ENCODE measurements at regions not wholly inside any gene's neighbourhood (a gene's known extent, or its start where the extent isn't known, plus 50 kb on each side); places are given as distances from the start of the nearest gene placed in this dataset.

- no peak for DNase-seq
- no peaks in the 10 kb centered on the region for H3K36me3 ChIP-seq
- H3K4me3 ChIP-seq (ENCODE audit: low read depth, low read length), result no peak overlapping the region
- no peaks in the 10 kb centered on the region for H3K9me3 ChIP-seq
- no peak for TF ChIP-seq CTCF (IDR thresholded peaks at IDR 0.05; ENCODE audit: low read depth, low read length)
- no peaks in the 10 kb centered on the region for H3K27me3 ChIP-seq
- H3K4me1 ChIP-seq, result peaks cover 9% of the 10 kb centered on the region
Observed at GRCh38 chr4:34047363-34047762, 2197.0 kb downstream of the ARAP2 start.

DNA sequence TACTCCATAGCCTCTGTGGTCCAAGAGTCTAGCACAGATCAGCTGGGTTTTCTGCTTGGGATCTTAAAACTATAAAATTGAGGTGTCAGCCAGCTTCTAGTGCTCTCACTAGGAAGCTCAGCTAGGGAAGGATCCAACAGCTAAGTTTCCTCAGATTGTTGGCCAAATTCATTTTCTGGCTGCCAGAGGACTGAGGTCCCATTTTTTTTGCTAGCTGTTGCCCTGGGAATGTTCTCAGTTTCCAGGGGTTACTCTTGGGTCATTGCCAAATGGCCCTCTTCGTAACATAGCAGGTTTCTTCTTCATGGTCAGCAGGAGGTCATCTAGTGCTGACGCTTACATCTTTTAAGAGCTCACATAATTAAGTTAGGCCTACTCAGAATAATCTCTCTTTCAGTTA is 2178.2 kb downstream of the ARAP2 start:
- no peaks in the 10 kb centered on the region for H3K27me3 ChIP-seq
- TF ChIP-seq CTCF (IDR thresholded peaks at IDR 0.05; ENCODE audit: low read depth, low read length), result no peak
- no peaks in the 10 kb centered on the region for H3K36me3 ChIP-seq
- no peaks in the 10 kb centered on the region for H3K9me3 ChIP-seq
- no peaks in the 10 kb centered on the region for H3K4me1 ChIP-seq
- no peak overlapping the region for H3K4me3 ChIP-seq (ENCODE audit: low read depth, low read length)
- no peak for DNase-seq

GRCh38 chr4:34091451-34091850 is 2152.9 kb downstream of the ARAP2 start:
- no peak overlapping the region for H3K4me3 ChIP-seq (ENCODE audit: low read depth, low read length)
- no peak for DNase-seq
- no peaks in the 10 kb centered on the region for H3K36me3 ChIP-seq
- H3K4me1 ChIP-seq, result no peaks in the 10 kb centered on the region
- H3K9me3 ChIP-seq, result no peaks in the 10 kb centered on the region; the same call in 1 of the 2 replicates
- TF ChIP-seq CTCF (IDR thresholded peaks at IDR 0.05; ENCODE audit: low read depth, low read length), result no peak
- no peaks in the 10 kb centered on the region for H3K27me3 ChIP-seq

GRCh38 chr4:34094114-34094513 is 2150.2 kb downstream of the ARAP2 start:
- no peak for TF ChIP-seq CTCF (IDR thresholded peaks at IDR 0.05; ENCODE audit: low read depth, low read length)

GRCh38 chr4:34105311-34105710 is 2139.0 kb downstream of the ARAP2 start:
- Histone ChIP-seq H3K4me3 (ENCODE audit: low read depth, low read length) (no peak overlapping the region), H3K9me3 (no peaks in the 10 kb centered on the region), H3K36me3 (no peaks in the 10 kb centered on the region), H3K27me3 (no peaks in the 10 kb centered on the region), H3K4me1 (no peaks in the 10 kb centered on the region)
- TF ChIP-seq CTCF (IDR thresholded peaks at IDR 0.05; ENCODE audit: low read depth, low read length), result no peak
- no peak for DNase-seq

More at GRCh38 chr4:34094114-34094513, 2150.2 kb downstream of the ARAP2 start:
- no peaks in the 10 kb centered on the region for H3K4me1 ChIP-seq
- DNase-seq, result no peak
- no peaks in the 10 kb centered on the region for H3K36me3 ChIP-seq
- H3K27me3 ChIP-seq, result no peaks in the 10 kb centered on the region
- H3K9me3 ChIP-seq, result no peaks in the 10 kb centered on the region; the same call in 1 of the 2 replicates
- no peak overlapping the region for H3K4me3 ChIP-seq (ENCODE audit: low read depth, low read length)

GRCh38 chr4:34108391-34108790 is 2135.9 kb downstream of the ARAP2 start:
- no peak for TF ChIP-seq CTCF (IDR thresholded peaks at IDR 0.05; ENCODE audit: low read depth, low read length)
- Histone ChIP-seq H3K36me3 (no peaks in the 10 kb centered on the region), H3K9me3 (no peaks in the 10 kb centered on the region), H3K27me3 (no peaks in the 10 kb centered on the region), H3K4me3 (ENCODE audit: low read depth, low read length) (no peak overlapping the region), H3K4me1 (no peaks in the 10 kb centered on the region)
- peak; percentile 13 for DNase-seq

Data from BE2C (cell line).